Osteoblast (primary cell): ENCODE measurements at regions not wholly inside any gene's neighbourhood (a gene's known extent, or its start where the extent isn't known, plus 50 kb on each side); places are given as distances from the start of the nearest gene placed in this dataset.

Experiments used
- DNase-seq: peaks from one replicate; pipeline ENCODE4 v3.0.0; 2011; ENCODE audit warnings: low spot score, mixed read lengths; ENCODE audit not compliant: insufficient read length; ENCODE audit errors: missing footprints
- H2AFZ ChIP-seq: 2 replicates; pipeline ENCODE4 v1.6.0; 2011; ENCODE audit warnings: mild to moderate bottlenecking, low read length
- H3K27ac ChIP-seq: 2 replicates; pipeline ENCODE4 v1.5.1; 2011; ENCODE audit warnings: mild to moderate bottlenecking, low read depth, low read length, moderate library complexity
- H3K27me3 ChIP-seq: 2 replicates; pipeline ENCODE4 v1.6.0; 2012; ENCODE audit warnings: mild to moderate bottlenecking, control low read depth, inconsistent platforms, low read length, moderate library complexity; ENCODE audit not compliant: insufficient read depth
- H3K36me3 ChIP-seq: 2 replicates; pipeline ENCODE4 v1.5.1; 2011; ENCODE audit warnings: mild to moderate bottlenecking, low read length, control low read depth, moderate library complexity; ENCODE audit not compliant: insufficient read depth
- H3K4me1 ChIP-seq: 2 replicates; pipeline ENCODE4 v1.5.1; 2011; ENCODE audit warnings: mild to moderate bottlenecking, low read length, control low read depth, moderate library complexity; ENCODE audit not compliant: insufficient read depth
- H3K4me2 ChIP-seq: 2 replicates; pipeline ENCODE4 v1.6.0; 2011; ENCODE audit warnings: mild to moderate bottlenecking, low read length; ENCODE audit not compliant: insufficient read depth
- H3K4me3 ChIP-seq: fragments of 200-600 bp; sonication (generic); 3 replicates; pipeline ENCODE4 v1.5.1; 2012; ENCODE audit warnings: mild to moderate bottlenecking, low read length, inconsistent platforms; ENCODE audit not compliant: insufficient read depth
- H3K79me2 ChIP-seq: 2 replicates; pipeline ENCODE4 v1.6.0; 2012; ENCODE audit warnings: mild to moderate bottlenecking, low read length, control low read depth, inconsistent platforms; ENCODE audit not compliant: insufficient read depth
- H3K9me3 ChIP-seq: 2 replicates; pipeline ENCODE4 v1.5.1; 2011; ENCODE audit warnings: low read depth, low read length, control low read depth
- H4K20me1 ChIP-seq: 2 replicates; pipeline ENCODE4 v1.6.0; 2012; ENCODE audit warnings: mild to moderate bottlenecking, low read length, control low read depth; ENCODE audit not compliant: insufficient read depth
- TF ChIP-seq, protein P1 (sequence below): IDR thresholded peaks from 2 replicates; pipeline ENCODE4 v1.5.1; 2011; ENCODE audit warnings: mild to moderate bottlenecking, low read depth, low read length, moderate library complexity; ENCODE audit errors: extremely low read depth

DNA sequence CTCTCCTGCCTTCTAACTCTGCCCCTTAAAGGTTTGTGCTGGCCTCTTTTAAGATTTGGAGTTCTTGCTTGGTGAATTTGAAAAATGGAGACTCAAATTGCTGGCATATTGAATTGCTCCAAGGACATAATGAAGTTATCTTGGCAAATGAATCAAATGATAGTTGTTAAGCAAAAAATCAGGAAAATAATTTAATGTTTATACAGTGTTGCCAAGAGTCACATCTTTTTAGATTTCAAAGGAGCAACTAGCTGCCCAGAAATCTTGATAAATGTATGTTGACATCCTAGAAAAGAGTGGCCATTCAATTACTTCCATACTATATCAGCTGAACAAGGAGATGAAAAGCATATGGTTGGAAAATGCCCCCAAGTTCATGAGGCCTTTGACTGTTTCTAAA lies 610.0 kb upstream of the LCORL start:
- Histone ChIP-seq H4K20me1 (no peaks in the 10 kb centered on the region), H3K4me3 (no peak overlapping the region), H3K36me3 (no peaks in the 10 kb centered on the region), H2AFZ (no peak overlapping the region), H3K9me3 (no peaks in the 10 kb centered on the region), H3K4me2 (no peak overlapping the region), H3K27ac (no peak overlapping the region), H3K4me1 (no peaks in the 10 kb centered on the region), H3K27me3 (no peaks in the 10 kb centered on the region), H3K79me2 (no peaks in the 10 kb centered on the region)
- TF ChIP-seq, protein P1, sequence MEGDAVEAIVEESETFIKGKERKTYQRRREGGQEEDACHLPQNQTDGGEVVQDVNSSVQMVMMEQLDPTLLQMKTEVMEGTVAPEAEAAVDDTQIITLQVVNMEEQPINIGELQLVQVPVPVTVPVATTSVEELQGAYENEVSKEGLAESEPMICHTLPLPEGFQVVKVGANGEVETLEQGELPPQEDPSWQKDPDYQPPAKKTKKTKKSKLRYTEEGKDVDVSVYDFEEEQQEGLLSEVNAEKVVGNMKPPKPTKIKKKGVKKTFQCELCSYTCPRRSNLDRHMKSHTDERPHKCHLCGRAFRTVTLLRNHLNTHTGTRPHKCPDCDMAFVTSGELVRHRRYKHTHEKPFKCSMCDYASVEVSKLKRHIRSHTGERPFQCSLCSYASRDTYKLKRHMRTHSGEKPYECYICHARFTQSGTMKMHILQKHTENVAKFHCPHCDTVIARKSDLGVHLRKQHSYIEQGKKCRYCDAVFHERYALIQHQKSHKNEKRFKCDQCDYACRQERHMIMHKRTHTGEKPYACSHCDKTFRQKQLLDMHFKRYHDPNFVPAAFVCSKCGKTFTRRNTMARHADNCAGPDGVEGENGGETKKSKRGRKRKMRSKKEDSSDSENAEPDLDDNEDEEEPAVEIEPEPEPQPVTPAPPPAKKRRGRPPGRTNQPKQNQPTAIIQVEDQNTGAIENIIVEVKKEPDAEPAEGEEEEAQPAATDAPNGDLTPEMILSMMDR = no peak
- DNase-seq = no peak

DNA sequence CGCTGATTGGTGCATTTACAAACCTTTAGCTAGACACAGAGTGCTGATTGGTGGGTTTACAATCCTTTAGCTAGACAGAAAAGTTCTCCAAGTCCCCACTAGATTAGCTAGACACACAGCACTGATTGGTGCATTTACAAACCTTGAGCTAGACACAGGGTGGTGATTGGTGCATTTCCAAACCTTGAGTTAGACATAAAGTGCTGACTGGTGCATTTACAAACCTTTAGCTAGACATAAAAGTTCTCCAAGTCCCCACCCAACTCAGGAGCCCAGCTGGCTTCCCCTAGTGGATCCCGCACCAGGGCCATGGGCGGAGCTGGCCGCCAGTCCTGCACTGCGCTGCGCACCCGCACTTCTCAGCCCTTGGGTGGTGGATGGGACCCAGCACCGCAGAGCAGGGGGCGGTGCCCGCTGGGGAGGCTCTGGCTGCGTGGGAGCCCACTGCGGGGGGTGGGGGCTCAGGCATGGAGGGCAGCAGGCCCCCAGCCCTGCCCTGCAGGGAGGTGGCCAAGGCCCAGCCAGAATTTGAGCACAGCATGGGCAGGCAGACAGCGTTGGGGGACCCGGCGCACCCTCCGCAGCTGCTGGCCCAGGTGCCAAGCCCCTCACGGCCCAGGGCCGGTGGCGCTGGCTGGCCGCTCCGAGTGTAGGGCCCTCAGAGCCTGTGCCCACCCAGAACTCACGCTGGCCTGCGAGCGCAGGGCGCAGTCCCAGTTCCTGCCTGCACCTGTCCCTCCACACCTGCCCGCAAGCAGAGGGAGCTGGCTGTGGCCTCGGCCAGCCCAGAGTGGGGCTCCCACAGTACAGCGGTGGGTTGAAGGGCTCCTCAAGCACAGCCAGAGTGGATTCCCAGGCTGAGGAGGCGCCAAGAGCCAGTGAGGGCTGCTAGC lies 608.9 kb upstream of the LCORL start:
- DNase-seq = no peak
- H4K20me1 ChIP-seq = no peaks in the 10 kb centered on the region
- no peaks in the 10 kb centered on the region for H3K79me2 ChIP-seq
- no peak overlapping the region for H2AFZ ChIP-seq
- no peaks in the 10 kb centered on the region for H3K9me3 ChIP-seq
- H3K27me3 ChIP-seq = no peaks in the 10 kb centered on the region
- H3K36me3 ChIP-seq = no peaks in the 10 kb centered on the region
- no peak overlapping the region for H3K4me2 ChIP-seq
- no peaks in the 10 kb centered on the region for H3K4me1 ChIP-seq
- H3K4me3 ChIP-seq = no peak overlapping the region
- TF ChIP-seq, protein P1 = no peak
- H3K27ac ChIP-seq = no peak overlapping the region

DNA sequence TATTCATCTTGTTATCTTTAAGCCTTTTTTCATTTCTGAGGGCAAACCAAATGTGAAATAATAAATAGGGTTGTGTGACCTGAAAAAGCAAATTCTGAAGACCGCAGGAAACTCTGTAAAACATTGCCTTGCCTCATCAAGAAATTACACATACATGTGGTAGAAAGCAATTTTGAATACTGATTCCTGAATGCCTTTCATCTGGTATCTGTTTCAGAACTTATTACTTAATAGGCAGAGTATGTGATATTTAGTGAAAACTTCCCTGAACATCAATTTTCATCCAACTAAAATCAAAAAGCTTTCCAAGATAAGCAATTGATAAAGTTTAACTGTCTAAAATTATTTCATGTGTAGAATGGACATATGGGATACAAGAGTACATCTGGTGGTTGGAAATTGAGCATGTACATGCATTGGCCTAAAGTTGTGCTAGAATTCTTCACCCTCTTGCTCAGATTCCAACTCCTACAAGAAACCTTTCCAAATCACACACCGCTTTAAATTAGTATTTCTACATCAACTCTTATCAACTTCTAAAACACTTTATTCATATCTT lies 606.0 kb upstream of the LCORL start:
- H3K36me3 ChIP-seq = no peaks in the 10 kb centered on the region
- no peaks in the 10 kb centered on the region for H3K79me2 ChIP-seq
- H3K9me3 ChIP-seq = no peaks in the 10 kb centered on the region
- no peak overlapping the region for H2AFZ ChIP-seq
- H3K4me3 ChIP-seq = no peak overlapping the region
- H3K4me2 ChIP-seq = no peak overlapping the region
- TF ChIP-seq, protein P1 = no peak
- H3K27me3 ChIP-seq = no peaks in the 10 kb centered on the region
- DNase-seq = no peak
- H4K20me1 ChIP-seq = no peaks in the 10 kb centered on the region
- no peak overlapping the region for H3K27ac ChIP-seq
- no peaks in the 10 kb centered on the region for H3K4me1 ChIP-seq

DNA sequence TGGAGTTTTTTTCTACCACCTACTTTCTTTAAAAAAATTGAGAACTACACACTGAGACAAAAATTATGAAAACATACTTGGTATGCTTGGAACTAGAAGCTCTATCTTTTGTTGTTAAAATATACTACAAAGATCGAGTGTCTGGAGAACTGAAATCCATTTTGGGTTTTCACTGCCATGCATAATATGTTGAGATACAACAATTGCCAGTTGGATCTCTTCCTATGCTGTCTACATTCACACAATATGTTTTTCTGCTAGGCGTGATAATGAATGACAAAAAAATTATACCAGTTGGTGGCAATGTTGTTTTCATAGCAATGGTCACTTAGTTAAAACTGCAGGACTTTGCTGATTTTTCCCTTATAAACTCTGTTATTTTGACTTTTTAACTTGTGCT lies 605.4 kb upstream of the LCORL start:
- no peak overlapping the region for H2AFZ ChIP-seq
- DNase-seq = no peak
- no peaks in the 10 kb centered on the region for H4K20me1 ChIP-seq
- TF ChIP-seq, protein P1 = no peak
- H3K36me3 ChIP-seq = no peaks in the 10 kb centered on the region
- H3K4me1 ChIP-seq = no peaks in the 10 kb centered on the region
- H3K4me2 ChIP-seq = no peak overlapping the region
- H3K27ac ChIP-seq = no peak overlapping the region
- H3K4me3 ChIP-seq = no peak overlapping the region
- no peaks in the 10 kb centered on the region for H3K9me3 ChIP-seq
- H3K79me2 ChIP-seq = no peaks in the 10 kb centered on the region
- H3K27me3 ChIP-seq = no peaks in the 10 kb centered on the region
